Prostate gland (tissue), 2 donors: ENCODE measurements at regions not wholly inside any gene's neighbourhood (a gene's known extent, or its start where the extent isn't known, plus 50 kb on each side); places are given as distances from the start of the nearest gene placed in this dataset.

Experiments
- POLR2A ChIP-seq: fragments of 450-650 bp; IDR thresholded peaks from one replicate; pipeline ENCODE4 v1.6.1; 2016; ENCODE audit warnings: antibody characterized with exemption, mild to moderate bottlenecking
- TF ChIP-seq, protein P1 (sequence below), 4 experiments: fragments of 200-600 bp in 2 of 4; fragments of 450-650 bp in 2 of 4; sonication (generic) in 2 of 4; IDR thresholded peaks; 1 replicate in 3 of 4; 2 replicates in 1 of 4; pipeline ENCODE4 v1.5.1; 2016 to 2019; ENCODE audit warnings: antibody characterized with exemption in 4 of 4, mild to moderate bottlenecking in 2 of 4, moderate library complexity in 2 of 4

DNA sequence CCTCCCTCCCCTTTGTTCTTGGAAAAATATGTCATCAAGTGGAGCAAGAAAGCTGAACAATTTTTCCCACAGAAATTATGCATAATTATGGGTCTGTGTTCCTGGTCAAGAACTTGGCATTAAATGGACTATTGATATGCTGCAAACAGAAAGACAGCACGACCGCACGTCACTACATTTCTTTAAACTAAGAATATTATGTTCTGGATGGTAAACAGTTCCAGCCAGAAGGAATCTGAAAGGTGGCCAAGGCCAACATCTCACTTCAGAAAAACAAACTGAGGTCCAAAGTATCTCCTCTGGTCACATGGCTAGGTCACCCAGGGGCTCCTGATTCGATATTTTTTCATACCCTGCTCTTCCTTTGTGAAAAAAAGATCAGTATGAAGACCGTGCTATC is 173.3 kb upstream of the GAS1 start:
- TF ChIP-seq, protein P1, sequence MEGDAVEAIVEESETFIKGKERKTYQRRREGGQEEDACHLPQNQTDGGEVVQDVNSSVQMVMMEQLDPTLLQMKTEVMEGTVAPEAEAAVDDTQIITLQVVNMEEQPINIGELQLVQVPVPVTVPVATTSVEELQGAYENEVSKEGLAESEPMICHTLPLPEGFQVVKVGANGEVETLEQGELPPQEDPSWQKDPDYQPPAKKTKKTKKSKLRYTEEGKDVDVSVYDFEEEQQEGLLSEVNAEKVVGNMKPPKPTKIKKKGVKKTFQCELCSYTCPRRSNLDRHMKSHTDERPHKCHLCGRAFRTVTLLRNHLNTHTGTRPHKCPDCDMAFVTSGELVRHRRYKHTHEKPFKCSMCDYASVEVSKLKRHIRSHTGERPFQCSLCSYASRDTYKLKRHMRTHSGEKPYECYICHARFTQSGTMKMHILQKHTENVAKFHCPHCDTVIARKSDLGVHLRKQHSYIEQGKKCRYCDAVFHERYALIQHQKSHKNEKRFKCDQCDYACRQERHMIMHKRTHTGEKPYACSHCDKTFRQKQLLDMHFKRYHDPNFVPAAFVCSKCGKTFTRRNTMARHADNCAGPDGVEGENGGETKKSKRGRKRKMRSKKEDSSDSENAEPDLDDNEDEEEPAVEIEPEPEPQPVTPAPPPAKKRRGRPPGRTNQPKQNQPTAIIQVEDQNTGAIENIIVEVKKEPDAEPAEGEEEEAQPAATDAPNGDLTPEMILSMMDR (IDR thresholded peaks at IDR 0.05): no peak
- TF ChIP-seq POLR2A: no peak
